HG03342 (cell line): ENCODE measurements at regions not wholly inside any gene's neighbourhood (a gene's known extent, or its start where the extent isn't known, plus 50 kb on each side); places are given as distances from the start of the nearest gene placed in this dataset.
A peak's percentile ranks its signal among the peaks of the same experiment; 100 is the strongest.
"Not testable (repeated sequence)": the region's sequence is repeated elsewhere in the genome, so short reads cannot be mapped to it uniquely, and the experiment has no call there.

Experiments used
- ATAC-seq: cut with Tn5 transposase; IDR thresholded peaks from one replicate; pipeline ENCODE4 v1.9.1; 2021; ENCODE audit warnings: mild to moderate bottlenecking, moderate library complexity; ENCODE audit not compliant: unreplicated experiment

- not testable (repeated sequence) for ATAC-seq
Measured at GRCh38 chr9:40097992-40098391, 742.5 kb downstream of the SPATA31A1 start.

GRCh38 chr9:40106003-40106782 is 750.7 kb downstream of the SPATA31A1 start:
- not testable (repeated sequence) for ATAC-seq

GRCh38 chr9:40106783-40107248 is 751.3 kb downstream of the SPATA31A1 start:
- ATAC-seq, result not testable (repeated sequence)

GRCh38 chr9:40107251-40107650 is 751.8 kb downstream of the SPATA31A1 start:
- ATAC-seq, result not testable (repeated sequence)

GRCh38 chr9:40108465-40108864 is 753.0 kb downstream of the SPATA31A1 start:
- not testable (repeated sequence) for ATAC-seq

GRCh38 chr9:40110751-40111150 is 755.3 kb downstream of the SPATA31A1 start:
- not testable (repeated sequence) for ATAC-seq

- not testable (repeated sequence) for ATAC-seq
Measured at GRCh38 chr9:40111571-40111970, 756.1 kb downstream of the SPATA31A1 start.

- ATAC-seq, result not testable (repeated sequence)
Measured at GRCh38 chr9:40130598-40130997, 775.1 kb downstream of the SPATA31A1 start.

GRCh38 chr9:40169204-40169603 is 813.7 kb downstream of the SPATA31A1 start:
- peak; percentile 82 for ATAC-seq

- not testable (repeated sequence) for ATAC-seq
Measured at GRCh38 chr9:40173316-40173715, 817.8 kb downstream of the SPATA31A1 start.

GRCh38 chr9:40174035-40174434 is 818.6 kb downstream of the SPATA31A1 start:
- not testable (repeated sequence) for ATAC-seq

GRCh38 chr9:40177403-40177802 is 821.9 kb downstream of the SPATA31A1 start:
- ATAC-seq, result not testable (repeated sequence)

- not testable (repeated sequence) for ATAC-seq
Measured at GRCh38 chr9:40191403-40191802, 835.9 kb downstream of the SPATA31A1 start.

- ATAC-seq, result not testable (repeated sequence)
Measured at GRCh38 chr9:40192162-40192561, 836.7 kb downstream of the SPATA31A1 start.

- ATAC-seq, result not testable (repeated sequence)
Measured at GRCh38 chr9:40196165-40196714, 840.8 kb downstream of the SPATA31A1 start.

- ATAC-seq, result not testable (repeated sequence)
Measured at GRCh38 chr9:40196803-40197202, 841.3 kb downstream of the SPATA31A1 start.

GRCh38 chr9:40221596-40222233 is 866.2 kb downstream of the SPATA31A1 start:
- not testable (repeated sequence) for ATAC-seq

GRCh38 chr9:40222617-40223200 is 867.2 kb downstream of the SPATA31A1 start:
- not testable (repeated sequence) for ATAC-seq

- not testable (repeated sequence) for ATAC-seq
Measured at GRCh38 chr9:40223353-40223752, 867.9 kb downstream of the SPATA31A1 start.
